HEK293 (cell line): ENCODE measurements at regions not wholly inside any gene's neighbourhood (a gene's known extent, or its start where the extent isn't known, plus 50 kb on each side); places are given as distances from the start of the nearest gene placed in this dataset.
A peak's percentile ranks its signal among the peaks of the same experiment; 100 is the strongest.

Experiments
- CTCF ChIA-PET: fragments of 350-600 bp; formaldehyde crosslinking; extraction: SDS; loops from one replicate; lab custom pipeline; 2021; ENCODE audit warnings: antibody characterized with exemption; lab: Yijun Ruan, JAX
- POLR2A ChIA-PET: fragments of 300-600 bp; formaldehyde crosslinking; extraction: SDS; loops from one replicate; lab custom pipeline; 2020; ENCODE audit warnings: antibody characterized with exemption, inconsistent platforms; lab: Yijun Ruan, JAX
- H3K27ac ChIP-seq: fragments of 200-500 bp; sonication (Bioruptor generic); 2 replicates; pipeline ENCODE4 v1.5.1; 2014; ENCODE audit warnings: low read depth, low read length, control low read depth, inconsistent platforms; ENCODE audit errors: extremely low read depth
- H3K36me3 ChIP-seq, 2 experiments: fragments of 200-500 bp in 1 of 2; sonication (Bioruptor generic) in 1 of 2; 1 replicate in 1 of 2; 2 replicates in 1 of 2; pipeline ENCODE4 v1.5.1; 2014 to 2017; ENCODE audit warnings: inconsistent platforms in 2 of 2, low read length in 2 of 2; ENCODE audit not compliant: control insufficient read depth in 2 of 2, insufficient read depth in 1 of 2
- H3K4me1 ChIP-seq: fragments of 200-500 bp; sonication (Bioruptor generic); 2 replicates; pipeline ENCODE4 v1.5.1; 2014; ENCODE audit warnings: mild to moderate bottlenecking, low read length, inconsistent platforms; ENCODE audit not compliant: control insufficient read depth, insufficient read depth
- H3K4me3 ChIP-seq: 2 replicates; pipeline ENCODE4 v1.5.1; 2011; ENCODE audit warnings: low read depth, mild to moderate bottlenecking, control low read depth, low read length, moderate library complexity
- H3K9me3 ChIP-seq: fragments of 200-500 bp; sonication (Bioruptor generic); 2 replicates; pipeline ENCODE4 v1.5.1; 2014; ENCODE audit warnings: low read depth, low read length, inconsistent platforms; ENCODE audit not compliant: control insufficient read depth, insufficient read depth
- BCL11A ChIP-seq: fragments of 450-650 bp; formaldehyde crosslinking; IDR thresholded peaks from 2 replicates; pipeline ENCODE4 v1.5.1; 2016; ENCODE audit warnings: low read depth, missing biosample characterization, missing genetic modification characterization
- KLF8 ChIP-seq: fragments of 450-650 bp; formaldehyde crosslinking; IDR thresholded peaks from 2 replicates; pipeline ENCODE4 v1.5.1; 2016; ENCODE audit warnings: missing biosample characterization, missing genetic modification characterization
- REPIN1 ChIP-seq: fragments of 450-650 bp; formaldehyde crosslinking; IDR thresholded peaks from 2 replicates; pipeline ENCODE4 v1.5.1; 2017; ENCODE audit warnings: missing biosample characterization, missing genetic modification characterization, low read depth
- SCRT2 ChIP-seq: fragments of 450-650 bp; formaldehyde crosslinking; IDR thresholded peaks from 2 replicates; pipeline ENCODE4 v1.5.1; 2016; ENCODE audit warnings: missing biosample characterization, missing genetic modification characterization
- WT1 ChIP-seq: fragments of 450-650 bp; formaldehyde crosslinking; IDR thresholded peaks from 2 replicates; pipeline ENCODE4 v1.5.1; 2016; ENCODE audit warnings: missing biosample characterization, missing genetic modification characterization
- ZBTB17 ChIP-seq: fragments of 450-650 bp; formaldehyde crosslinking; IDR thresholded peaks from 2 replicates; pipeline ENCODE4 v1.5.1; 2016; ENCODE audit warnings: missing biosample characterization, missing genetic modification characterization
- ZIC2 ChIP-seq: fragments of 450-650 bp; formaldehyde crosslinking; IDR thresholded peaks from 2 replicates; pipeline ENCODE4 v1.5.1; 2016; ENCODE audit warnings: missing biosample characterization, missing genetic modification characterization
- ZNF311 ChIP-seq: fragments of 450-650 bp; formaldehyde crosslinking; IDR thresholded peaks from 2 replicates; pipeline ENCODE4 v1.5.1; 2017; ENCODE audit warnings: missing biosample characterization, missing genetic modification characterization, borderline replicate concordance
- ZNF423 ChIP-seq: fragments of 450-650 bp; formaldehyde crosslinking; IDR thresholded peaks from 2 replicates; pipeline ENCODE4 v1.5.1; 2016; ENCODE audit warnings: missing biosample characterization, missing genetic modification characterization
- ZNF518A ChIP-seq: fragments of 450-650 bp; formaldehyde crosslinking; conservative IDR thresholded peaks from 2 replicates; pipeline ENCODE4 v1.5.1; 2016; ENCODE audit warnings: low read depth, missing biosample characterization, missing genetic modification characterization
- ZNF544 ChIP-seq: fragments of 450-650 bp; formaldehyde crosslinking; IDR thresholded peaks from 2 replicates; pipeline ENCODE4 v1.5.0; 2017; ENCODE audit warnings: missing biosample characterization, missing genetic modification characterization
- ZNF571 ChIP-seq: fragments of 450-650 bp; formaldehyde crosslinking; IDR thresholded peaks from 2 replicates; pipeline ENCODE4 v1.5.0; 2017; ENCODE audit warnings: missing biosample characterization, missing genetic modification characterization
- ZNF670 ChIP-seq: fragments of 450-650 bp; formaldehyde crosslinking; IDR thresholded peaks from 2 replicates; pipeline ENCODE4 v1.5.1; 2016; ENCODE audit warnings: missing biosample characterization, missing genetic modification characterization, low read depth
- ZNF692 ChIP-seq: fragments of 450-650 bp; formaldehyde crosslinking; IDR thresholded peaks from 2 replicates; pipeline ENCODE4 v1.5.1; 2016; ENCODE audit warnings: missing biosample characterization, missing genetic modification characterization
- ZSCAN5A ChIP-seq: fragments of 450-650 bp; formaldehyde crosslinking; IDR thresholded peaks from 2 replicates; pipeline ENCODE4 v1.5.1; 2016; ENCODE audit warnings: missing biosample characterization, missing genetic modification characterization

GRCh38 chr2:3100386-3100785 is 277.2 kb downstream of the EIPR1 start (continued):
- TF ChIP-seq ZIC2 (tag by site-specific recombination) (no peak), WT1 (tag by site-specific recombination) (no peak), ZNF518A (tag by site-specific recombination) (no peak), ZNF670 (no peak), ZSCAN5A (no peak), REPIN1 (tag by site-specific recombination) (no peak), ZNF571 (tag by site-specific recombination) (no peak), ZNF544 (no peak), KLF8 (tag by site-specific recombination) (no peak), ZNF423 (tag by site-specific recombination) (no peak), ZNF692 (tag by site-specific recombination) (no peak)

GRCh38 chr2:3099860-3100234 is 277.8 kb downstream of the EIPR1 start:
- Histone ChIP-seq H3K4me1 (no peaks in the 10 kb centered on the region; the same call in 1 of the 2 replicates), H3K27ac (no peak overlapping the region), H3K9me3 (no peaks in the 10 kb centered on the region), H3K36me3 (no peaks in the 10 kb centered on the region), H3K4me3 (no peak overlapping the region)
- POLR2A ChIA-PET = no interaction called here
- TF ChIP-seq ZNF311 (tag by site-specific recombination) (no peak), SCRT2 (tag by site-specific recombination) (0 out of 2 replicates have a peak, but pooled peaks have one; percentile 52)
- CTCF ChIA-PET = no interaction called here

- Histone ChIP-seq H3K36me3 (no peaks in the 10 kb centered on the region), H3K4me3 (no peak overlapping the region), H3K9me3 (no peaks in the 10 kb centered on the region), H3K4me1 (no peaks in the 10 kb centered on the region; the same call in 1 of the 2 replicates), H3K27ac (no peak overlapping the region)
- ChIA-PET CTCF (no interaction called here), POLR2A (no interaction called here)
- TF ChIP-seq BCL11A (tag by site-specific recombination) (no peak), ZBTB17 (0 out of 2 replicates have a peak, but pooled peaks have one; percentile 32)
These were observed 278.3 kb downstream of the EIPR1 start for GRCh38 chr2:3099145-3099859.
